Neural crest cell (in vitro differentiated cells): ENCODE measurements at regions not wholly inside any gene's neighbourhood (a gene's known extent, or its start where the extent isn't known, plus 50 kb on each side); places are given as distances from the start of the nearest gene placed in this dataset.

Experiments
- DNase-seq: peaks from one replicate; pipeline ENCODE4 v3.0.0; 2021; ENCODE audit warnings: low read depth, mixed read lengths, low spot score
- H3K27ac Mint-ChIP-seq: one replicate; pipeline ENCODE4 v1.8.0; 2021; ENCODE audit warnings: mild to moderate bottlenecking, mixed read lengths; ENCODE audit not compliant: unreplicated experiment
- H3K27me3 Mint-ChIP-seq: 2 replicates; pipeline ENCODE4 v1.8.0; 2021; ENCODE audit warnings: low read depth, mild to moderate bottlenecking, mixed read lengths
- H3K36me3 Mint-ChIP-seq: 2 replicates; pipeline ENCODE4 v1.8.0; 2021; ENCODE audit warnings: low read depth, mild to moderate bottlenecking, mixed read lengths
- H3K4me1 Mint-ChIP-seq: 2 replicates; pipeline ENCODE4 v1.8.0; 2021; ENCODE audit warnings: mixed read lengths
- H3K4me3 Mint-ChIP-seq: one replicate; pipeline ENCODE4 v1.8.0; 2021; ENCODE audit warnings: mild to moderate bottlenecking, mixed read lengths
- H3K9me3 Mint-ChIP-seq: 2 replicates; pipeline ENCODE4 v1.8.0; 2021; ENCODE audit warnings: mixed read lengths
- CTCF ChIP-seq: fragments of 200-600 bp; sonication (generic); conservative IDR thresholded peaks from 2 replicates; pipeline ENCODE4 v1.5.0; 2021; ENCODE audit warnings: antibody characterized with exemption, mild to moderate bottlenecking

- Mint-ChIP-seq H3K27ac (no peak overlapping the region), H3K4me3 (no peak overlapping the region), H3K36me3 (no peaks in the 10 kb centered on the region), H3K27me3 (peaks cover 3% of the 10 kb centered on the region), H3K9me3 (no peaks in the 10 kb centered on the region), H3K4me1 (peaks cover 43% of the 10 kb centered on the region)
- TF ChIP-seq CTCF: no peak
- DNase-seq: no peak
Observed at GRCh38 chr15:87724330-87724729, 532.2 kb downstream of the NTRK3 start.

GRCh38 chr15:87722941-87723691 is 533.4 kb downstream of the NTRK3 start:
- peaks cover 43% of the 10 kb centered on the region for H3K4me1 Mint-ChIP-seq
- H3K36me3 Mint-ChIP-seq: no peaks in the 10 kb centered on the region
- peaks cover 3% of the 10 kb centered on the region for H3K27me3 Mint-ChIP-seq
- TF ChIP-seq CTCF: no peak
- H3K27ac Mint-ChIP-seq: no peak overlapping the region
- no peak for DNase-seq
- peak overlapping the region; percentile 17 for H3K4me3 Mint-ChIP-seq
- H3K9me3 Mint-ChIP-seq: no peaks in the 10 kb centered on the region

- Mint-ChIP-seq H3K27me3 (peaks cover 6% of the 10 kb centered on the region), H3K4me1 (peaks cover 26% of the 10 kb centered on the region), H3K36me3 (no peaks in the 10 kb centered on the region), H3K9me3 (no peaks in the 10 kb centered on the region), H3K4me3 (no peak overlapping the region), H3K27ac (no peak overlapping the region)
- no peak for DNase-seq
- no peak for TF ChIP-seq CTCF
Observed at GRCh38 chr15:87720235-87720634, 536.3 kb downstream of the NTRK3 start.

- no peak for DNase-seq
- TF ChIP-seq CTCF: no peak
- H3K27ac Mint-ChIP-seq: no peak overlapping the region
Observed at GRCh38 chr15:87716422-87716821, 540.1 kb downstream of the NTRK3 start.

GRCh38 chr15:87715252-87715651 is 541.3 kb downstream of the NTRK3 start:
- no peak for TF ChIP-seq CTCF
- Mint-ChIP-seq H3K36me3 (no peaks in the 10 kb centered on the region), H3K27me3 (peaks cover 3% of the 10 kb centered on the region), H3K27ac (no peak overlapping the region), H3K4me3 (no peak overlapping the region), H3K4me1 (no peaks in the 10 kb centered on the region), H3K9me3 (no peaks in the 10 kb centered on the region)
- no peak for DNase-seq

More at GRCh38 chr15:87716422-87716821, 540.1 kb downstream of the NTRK3 start:
- Mint-ChIP-seq H3K27me3 (peaks cover 6% of the 10 kb centered on the region), H3K36me3 (no peaks in the 10 kb centered on the region), H3K4me3 (no peak overlapping the region), H3K9me3 (no peaks in the 10 kb centered on the region), H3K4me1 (peaks cover 6% of the 10 kb centered on the region)
